Umbilical cord (tissue), 1 donor: ENCODE measurements at regions not wholly inside any gene's neighbourhood (a gene's known extent, or its start where the extent isn't known, plus 50 kb on each side); places are given as distances from the start of the nearest gene placed in this dataset.

ENCODE experiments used
- DNase-seq: peaks from one replicate; pipeline ENCODE4 v3.0.0-alpha.2; 2015; ENCODE audit warnings: low spot score

DNA sequence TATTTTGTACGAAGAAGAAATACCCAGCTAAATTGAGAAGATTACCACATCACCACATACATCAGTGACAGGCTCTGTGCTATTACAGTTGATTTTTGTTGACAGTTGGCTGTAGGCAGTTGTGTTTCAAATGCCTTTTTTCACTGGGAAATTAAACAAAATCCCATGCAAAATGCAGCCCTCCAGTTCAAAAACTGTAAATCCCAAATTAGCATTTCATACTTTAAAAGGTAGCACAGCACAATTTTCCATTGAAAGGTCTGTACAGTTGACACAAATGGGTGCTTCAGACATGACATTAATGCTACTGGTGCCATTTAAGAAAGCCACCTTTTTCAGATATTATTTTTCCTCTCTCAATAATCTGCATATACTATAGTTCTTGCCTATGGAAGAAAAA, 807.2 kb downstream of the BCL11A start:
- no peak for DNase-seq

DNA sequence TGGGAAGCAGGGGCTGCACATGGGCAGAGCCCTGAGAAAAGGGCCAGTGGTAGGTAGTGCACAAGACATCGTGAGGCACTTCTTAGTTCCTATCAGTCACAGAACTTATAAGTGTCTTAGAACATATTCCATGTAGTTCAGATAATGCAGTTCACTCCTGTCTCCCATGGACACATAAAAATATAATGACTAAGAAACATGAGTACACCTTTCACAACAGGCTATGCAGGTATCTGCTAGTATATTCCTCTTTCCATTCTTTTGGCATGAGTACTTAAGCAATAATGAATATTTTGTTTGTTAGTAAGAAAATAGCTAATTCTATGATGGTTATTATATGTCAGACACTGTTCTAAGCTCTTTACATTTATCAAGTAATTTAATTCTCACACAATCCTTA, 808.4 kb downstream of the BCL11A start:
- no peak for DNase-seq

DNA sequence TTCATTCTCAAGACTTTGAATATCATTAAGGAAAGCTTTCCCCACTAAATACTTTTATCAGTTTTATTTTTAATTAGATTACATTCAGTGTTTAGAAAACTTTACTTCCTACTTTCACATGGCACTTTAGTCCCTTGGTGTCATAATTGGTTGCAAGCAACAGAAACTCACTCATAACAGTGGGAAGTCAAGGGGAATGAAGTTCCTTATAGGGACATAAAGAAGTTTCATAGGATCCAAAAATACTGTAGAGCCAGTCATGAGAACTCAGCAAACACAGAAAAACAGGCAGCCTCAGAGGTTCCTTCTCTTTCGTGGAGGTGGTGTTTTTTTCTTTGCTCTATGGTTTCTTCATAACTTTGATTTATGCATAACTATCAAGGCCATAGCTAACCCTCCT, 809.0 kb downstream of the BCL11A start:
- no peak for DNase-seq

DNA sequence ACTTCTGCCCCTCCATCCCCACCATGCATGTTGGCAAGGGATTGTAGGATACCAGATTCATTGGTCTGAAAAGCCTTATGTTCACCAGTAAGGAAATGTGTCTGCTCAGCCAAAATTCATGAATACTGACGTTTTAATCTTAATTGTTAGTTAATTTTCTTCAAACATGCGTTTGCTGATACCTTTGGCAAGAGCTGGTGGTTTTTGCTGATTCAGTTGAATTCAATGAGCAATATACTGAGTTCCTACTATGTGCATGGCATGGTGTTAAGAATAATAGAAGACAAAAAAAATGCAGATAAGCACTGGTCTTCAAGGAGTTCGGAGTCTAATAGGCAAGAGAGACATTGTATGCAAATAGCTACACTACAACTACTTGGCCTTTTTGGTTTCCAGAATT, 811.6 kb downstream of the BCL11A start:
- DNase-seq = no peak

DNA sequence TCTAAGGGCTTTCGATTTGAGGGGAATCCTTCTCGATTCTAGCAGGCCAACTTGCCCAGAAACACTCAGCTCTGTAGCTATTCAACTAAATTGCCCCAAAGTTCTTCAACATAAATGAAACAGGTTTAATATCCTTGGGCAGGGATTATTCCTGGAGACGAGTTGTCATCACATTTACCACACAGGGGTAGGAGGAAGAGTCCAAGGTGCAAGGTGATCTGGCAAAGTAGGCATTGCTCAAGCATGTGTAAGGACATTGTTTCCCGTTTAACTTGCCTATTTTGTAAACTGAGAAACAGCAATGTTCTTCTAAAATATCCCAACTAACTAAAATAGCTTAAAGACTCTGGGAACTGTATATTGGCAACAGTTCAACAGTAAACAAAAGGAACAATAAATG, 814.3 kb downstream of the BCL11A start:
- DNase-seq = no peak

DNA sequence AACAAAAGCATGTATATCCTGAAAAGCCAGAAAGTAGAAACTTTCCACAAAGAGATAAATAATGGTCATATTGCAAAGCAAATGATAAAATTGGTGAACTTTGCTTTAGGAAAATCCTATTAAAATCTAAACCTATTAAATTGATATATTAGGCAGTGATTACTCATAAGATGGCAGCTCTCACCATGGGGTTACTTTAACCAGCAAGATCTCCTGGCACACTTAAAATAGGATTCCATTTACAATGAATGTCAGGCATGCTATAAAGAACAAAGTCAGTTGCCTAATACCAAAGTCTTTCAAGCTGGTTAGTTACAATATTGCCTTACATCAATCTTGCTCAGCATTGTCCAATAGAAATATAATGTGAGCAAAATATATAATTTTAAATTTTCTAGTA, 816.2 kb downstream of the BCL11A start:
- no peak for DNase-seq

DNA sequence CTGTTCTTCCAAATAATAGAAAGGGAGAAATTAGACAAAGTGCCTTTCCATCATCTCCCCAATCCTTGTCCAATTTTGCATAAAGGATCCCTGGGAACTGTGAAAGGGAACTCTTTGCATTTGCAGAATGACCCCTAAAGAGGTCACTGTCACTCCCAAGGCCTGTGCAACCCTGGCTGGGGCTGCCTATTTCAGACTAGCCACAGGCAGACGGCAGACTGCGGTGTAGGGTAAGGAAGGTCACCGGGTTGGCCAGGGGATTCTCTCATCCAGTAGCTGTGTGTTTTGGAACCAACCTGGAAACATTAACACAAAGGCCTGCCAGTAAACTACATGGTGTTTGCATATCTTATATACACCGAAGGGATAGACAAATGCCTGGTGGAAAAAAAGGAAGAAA, 818.7 kb downstream of the BCL11A start:
- DNase-seq = no peak

DNA sequence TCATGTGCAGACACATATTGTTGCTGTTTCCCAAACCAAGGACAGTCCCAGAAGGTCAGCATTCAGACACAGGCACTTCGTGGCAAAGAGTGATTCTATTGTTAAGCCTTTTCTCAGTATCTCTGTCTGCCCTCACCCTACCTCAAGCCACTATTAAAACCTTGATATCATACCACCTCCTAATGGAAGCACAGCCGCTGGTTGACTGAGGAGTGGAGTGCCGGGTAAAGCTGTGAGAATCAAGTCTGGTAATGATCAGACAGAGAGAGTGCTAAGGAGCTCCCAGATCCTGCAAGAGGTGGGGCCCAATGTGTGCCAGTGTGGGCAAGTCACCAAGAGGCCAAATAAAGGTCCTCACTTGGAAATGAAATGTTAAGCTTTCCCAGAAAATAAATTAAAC, 819.5 kb downstream of the BCL11A start:
- DNase-seq = no peak

DNA sequence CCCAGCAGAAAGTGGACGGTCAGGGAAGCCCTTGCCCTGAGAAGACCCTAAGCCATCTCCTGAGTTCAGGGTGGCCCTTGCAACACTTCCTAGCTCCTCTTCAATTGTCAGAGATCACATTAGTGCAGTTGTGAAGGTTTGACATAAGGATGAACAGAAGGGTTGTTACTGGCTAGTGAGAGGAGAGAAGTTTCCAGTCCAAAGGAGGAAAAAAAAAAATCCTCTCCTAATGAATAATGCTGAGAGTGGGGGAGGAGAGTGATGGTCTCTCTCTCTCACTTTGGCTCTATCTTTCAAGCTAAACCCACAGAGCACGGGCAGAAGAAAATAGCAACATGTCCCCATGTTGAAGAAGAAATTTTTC, 819.9 kb downstream of the BCL11A start:
- DNase-seq = no peak

DNA sequence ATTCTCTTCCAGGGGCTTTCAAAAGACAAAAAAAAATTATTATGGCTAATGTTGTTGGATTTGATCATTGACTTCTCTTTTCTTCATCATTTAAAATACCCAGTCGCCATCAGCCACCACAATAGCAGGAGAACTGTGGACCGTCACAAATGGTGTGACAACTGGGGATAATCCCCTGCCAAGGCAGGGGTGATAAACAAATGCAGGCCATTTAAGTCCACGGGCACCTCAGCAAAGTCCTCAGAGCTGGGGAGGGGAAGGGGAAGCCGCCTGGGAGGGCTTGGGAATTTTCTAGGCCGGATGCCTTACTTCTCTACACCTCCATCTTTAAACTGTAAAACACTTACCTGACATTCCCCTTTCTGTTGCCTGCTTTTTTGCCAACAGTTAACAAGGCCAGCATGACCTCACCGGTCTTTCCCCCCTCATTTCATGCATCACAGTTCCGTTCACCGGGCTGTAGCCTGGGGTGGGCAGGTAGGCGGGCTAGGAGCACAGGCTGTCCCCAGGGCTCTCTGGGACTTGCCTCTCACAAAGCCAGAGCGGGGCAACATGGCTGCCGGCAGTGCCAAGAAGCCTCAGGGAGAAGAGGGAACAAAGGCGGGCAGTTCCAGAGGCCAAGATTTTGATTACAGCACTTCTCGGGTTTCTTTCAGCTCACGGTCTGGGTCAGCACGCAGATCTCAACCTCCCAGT, 820.4 kb downstream of the BCL11A start:
- DNase-seq = no peak

DNA sequence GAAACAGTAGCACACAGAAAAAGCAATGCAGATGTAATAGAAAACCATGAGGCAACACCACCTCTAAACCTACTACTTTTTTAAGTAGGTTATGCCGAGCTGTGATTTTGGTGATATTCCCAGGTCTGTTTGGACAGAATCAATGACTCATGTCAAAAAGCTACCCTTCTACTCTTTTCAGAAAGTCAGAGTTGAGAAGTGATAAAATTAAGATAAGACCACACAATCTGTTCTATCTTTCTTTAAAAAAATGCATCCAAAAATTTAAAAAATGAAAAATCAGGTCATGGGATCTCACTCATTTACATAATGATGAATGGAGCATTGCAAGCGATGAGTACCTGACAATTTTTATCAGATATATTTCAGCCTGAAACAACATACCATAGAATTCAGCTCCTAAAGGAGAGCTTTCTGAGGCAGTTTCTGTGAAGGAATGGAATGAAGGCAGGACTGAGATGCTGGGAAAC, 826.3 kb downstream of the BCL11A start:
- peak; percentile 1 for DNase-seq

DNA sequence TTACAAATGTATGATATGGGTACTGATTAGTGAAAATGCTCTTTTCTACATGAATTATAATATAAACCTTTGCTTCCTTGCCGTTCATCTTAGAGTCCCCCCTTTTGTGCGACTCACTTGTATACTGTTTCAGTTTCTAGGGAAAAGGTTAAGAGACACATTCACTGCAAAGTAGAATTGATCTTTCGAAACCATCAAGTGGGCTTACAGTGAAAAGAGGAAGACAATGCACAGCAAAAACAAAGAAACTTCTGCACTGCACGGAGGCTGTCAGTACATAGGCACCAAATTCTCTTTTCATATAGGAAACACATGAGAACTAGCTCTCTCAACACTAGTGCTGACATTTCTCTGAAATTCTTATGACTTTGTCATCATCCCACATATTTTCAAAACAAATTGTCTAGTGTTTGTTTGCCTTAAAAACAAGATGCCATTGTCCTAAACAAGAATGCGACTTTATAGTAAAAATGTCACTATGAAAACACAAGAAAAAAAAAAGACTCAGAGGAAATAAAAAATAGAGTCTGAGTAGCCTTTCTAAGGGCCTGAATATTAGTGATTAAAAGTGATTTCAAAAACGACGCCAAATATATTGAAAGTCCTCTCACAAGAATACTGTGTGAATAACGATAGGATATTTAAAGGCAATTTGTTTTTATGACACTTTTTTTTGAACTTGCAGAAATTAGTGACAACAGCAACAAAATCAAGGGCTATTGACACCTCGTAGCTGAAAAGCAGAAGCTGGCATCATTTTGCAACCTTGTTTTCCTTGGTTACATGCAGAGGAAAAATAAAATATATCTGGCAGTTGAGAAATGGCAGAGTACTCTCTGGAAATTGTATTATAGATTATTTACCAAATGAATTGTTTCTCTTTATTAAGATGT, 827.0 kb downstream of the BCL11A start:
- no peak for DNase-seq

DNA sequence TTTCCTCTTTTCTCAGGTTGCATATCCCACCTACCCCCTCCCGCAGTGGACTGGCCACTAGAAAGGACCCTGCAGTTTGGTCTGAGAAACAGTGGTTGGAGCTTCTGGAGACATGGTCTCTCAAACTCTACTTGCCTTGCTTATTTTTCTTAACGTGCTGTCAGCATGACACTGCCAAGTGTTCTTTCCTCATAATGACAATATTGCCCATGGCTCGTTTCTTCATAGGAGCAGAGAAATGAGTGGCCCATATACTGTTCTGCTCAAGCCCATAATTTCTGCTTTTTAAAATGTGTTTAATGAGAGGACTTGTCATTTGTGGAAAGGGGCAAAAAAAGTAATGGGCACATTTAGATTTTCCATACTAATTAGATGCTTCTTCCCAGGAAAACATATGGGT, 828.7 kb downstream of the BCL11A start:
- DNase-seq = no peak

DNA sequence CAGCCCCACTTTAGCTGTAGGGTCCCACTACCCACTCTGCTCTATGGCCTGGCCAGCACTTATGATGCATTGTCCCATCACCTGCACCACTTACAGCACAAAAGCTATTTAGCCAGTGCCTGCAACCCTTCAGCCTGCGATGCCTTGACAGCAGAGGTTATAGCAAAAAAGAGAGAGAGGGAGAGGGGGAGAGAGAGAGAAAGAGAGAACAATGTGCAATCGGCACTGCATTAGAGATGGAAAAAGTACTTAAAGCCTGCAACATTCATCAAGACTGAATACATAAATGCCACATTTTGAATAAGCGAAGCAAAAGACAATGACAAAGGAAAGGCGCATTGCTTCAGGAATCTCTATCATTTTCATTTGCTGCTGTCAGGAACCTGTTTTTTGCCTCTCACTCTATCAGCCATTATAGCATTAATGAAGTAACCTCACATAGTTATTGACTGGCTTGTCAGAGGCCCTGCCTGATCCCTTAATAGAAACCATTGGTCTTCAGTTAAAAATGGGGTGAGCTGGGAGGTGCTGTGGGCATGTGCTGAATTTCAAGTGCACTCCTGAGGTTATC, 833.1 kb downstream of the BCL11A start:
- no peak for DNase-seq

DNA sequence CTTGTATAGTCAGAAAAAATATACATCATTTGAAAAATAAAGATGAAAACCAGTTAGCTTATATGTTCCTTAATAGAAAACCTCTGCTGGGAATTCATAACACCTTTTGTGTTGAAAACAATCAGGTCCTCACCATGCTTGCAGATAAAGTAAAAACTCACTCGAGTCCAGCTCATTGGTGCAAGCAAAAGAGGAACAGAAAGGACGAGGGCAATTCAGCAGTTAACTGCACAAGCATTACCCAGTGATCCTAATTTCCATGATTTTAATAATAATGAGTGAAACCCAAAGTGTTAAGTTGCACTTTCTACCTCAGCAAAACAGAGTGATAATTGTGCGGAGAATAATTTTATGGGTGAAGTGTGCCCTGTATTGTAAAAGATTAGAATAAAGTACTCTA, 839.9 kb downstream of the BCL11A start:
- DNase-seq = no peak

DNA sequence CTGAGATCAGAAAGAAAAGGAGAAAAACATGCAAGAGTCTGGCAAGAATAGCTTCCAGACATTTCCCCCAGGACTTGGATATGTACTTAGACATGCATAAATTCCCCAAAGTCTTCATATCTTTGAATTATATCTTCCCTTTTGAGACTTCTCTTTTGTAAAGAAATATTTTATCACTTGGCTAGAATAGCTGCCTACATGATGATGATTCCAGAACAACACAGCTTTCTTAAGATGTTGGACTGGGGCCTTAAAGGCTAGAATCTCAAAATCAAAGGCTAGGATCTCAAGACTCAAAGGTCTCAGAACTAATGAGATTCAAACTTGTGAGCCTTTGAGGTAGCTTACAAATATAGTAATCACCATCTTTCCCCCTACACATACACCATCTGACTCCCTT, 842.3 kb downstream of the BCL11A start:
- peak; percentile 59 for DNase-seq

DNA sequence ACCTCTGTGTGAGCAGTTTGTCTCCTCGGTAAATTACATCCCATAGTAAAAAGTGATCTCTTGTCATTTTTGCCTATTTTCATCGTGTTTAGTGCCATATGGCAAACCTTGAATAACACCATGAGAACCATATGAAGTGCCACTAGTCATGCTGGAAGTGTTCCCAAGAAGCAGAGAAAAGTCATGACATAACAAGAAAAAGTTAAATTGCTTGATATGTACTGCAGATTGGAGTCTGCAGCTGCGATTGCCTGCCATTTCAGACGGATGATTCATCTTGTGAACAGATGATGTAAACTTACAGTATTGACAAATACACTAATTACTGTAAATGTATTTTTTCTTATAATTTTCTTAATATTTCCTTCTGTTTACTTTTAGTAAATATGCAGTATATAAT, 846.7 kb downstream of the BCL11A start:
- no peak for DNase-seq

DNA sequence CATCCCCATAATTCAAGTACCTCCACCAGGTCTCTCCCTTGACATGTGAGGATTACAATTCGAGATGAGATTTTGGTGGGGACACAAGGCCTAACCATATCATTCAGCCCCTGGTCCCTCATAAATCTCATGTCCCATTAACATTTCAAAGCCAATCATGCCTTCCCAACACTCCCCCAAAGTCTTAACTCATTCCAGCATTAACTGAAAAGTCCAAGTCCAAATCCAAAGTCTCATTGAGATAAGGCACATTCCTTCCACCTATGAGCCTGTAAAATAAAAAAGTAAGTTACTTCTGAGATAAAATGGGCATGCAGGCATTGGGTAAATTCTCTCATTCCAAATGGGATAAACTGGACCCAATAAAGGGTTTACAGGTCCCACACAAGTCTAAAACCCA, 849.7 kb downstream of the BCL11A start:
- no peak for DNase-seq

DNA sequence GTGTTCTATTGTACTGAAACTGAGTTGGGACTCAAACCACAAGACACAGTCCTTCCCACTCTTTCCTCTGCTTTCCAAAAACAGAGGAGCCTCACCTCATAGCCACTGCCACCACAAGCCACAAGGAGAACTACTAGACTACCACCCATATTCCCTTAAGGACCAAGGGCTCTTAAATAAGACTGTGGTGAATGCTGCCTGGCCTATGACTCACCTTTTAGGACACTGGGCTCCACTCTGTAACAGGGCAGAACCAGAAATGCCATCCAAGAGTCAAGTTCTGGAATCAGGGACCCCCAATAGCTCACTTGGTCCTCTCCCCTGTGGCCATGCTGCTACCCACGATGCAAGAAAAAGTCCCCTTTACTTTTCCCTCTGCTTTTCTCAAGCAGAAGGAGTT, 851.4 kb downstream of the BCL11A start:
- DNase-seq = no peak

DNA sequence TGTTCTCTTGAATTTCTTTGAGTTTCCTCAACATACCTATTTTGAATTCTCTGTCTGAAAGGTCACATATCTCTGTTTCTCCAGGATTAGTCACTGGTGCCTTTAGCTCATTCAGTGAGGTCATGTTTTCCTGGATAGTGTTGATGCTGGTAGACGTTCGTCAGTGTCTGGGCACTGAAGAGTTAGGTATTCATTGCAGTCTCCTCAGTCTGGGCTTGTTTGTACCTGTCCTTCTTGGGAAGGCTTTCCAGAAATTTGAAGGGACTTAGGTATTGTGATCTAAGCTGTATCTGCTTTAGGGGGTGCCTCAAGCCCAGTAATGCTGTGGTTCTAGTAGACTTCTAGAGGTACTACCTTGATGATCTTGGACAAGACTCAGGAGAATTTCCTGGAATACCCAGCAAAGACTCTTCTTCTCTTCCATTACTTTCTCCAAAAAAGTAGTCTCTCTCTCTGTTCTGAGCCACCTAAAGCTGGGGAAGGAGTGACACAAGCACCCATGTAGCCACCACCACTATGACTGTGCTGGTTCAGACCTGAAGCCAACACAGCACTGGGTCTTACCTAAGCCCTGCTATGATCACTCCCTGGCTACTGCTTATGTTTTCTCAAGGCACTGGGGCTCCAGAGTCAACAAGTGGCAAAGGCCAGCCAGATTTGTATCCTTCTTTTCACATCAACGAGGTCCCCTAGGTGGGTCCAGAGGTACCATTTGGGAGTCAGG, 852.0 kb downstream of the BCL11A start:
- no peak for DNase-seq

DNA sequence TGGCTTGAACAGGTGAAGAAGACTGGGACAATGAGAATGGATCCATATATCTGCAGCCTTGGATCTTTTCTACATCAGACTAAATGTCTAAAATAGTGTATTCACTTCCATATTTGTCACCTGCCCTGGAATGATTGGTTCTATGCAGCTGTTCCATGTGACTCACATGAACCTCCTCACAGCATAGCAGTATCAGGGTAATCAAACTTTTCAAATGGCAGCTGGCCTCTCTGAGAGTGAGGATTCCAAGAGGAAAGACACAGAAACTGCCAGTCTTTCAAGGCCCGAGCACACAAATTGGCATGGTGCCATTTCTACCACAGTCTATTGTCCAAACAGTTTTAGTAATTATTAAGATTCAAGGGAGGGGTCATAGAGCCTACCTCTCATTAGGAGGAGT, 859.3 kb downstream of the BCL11A start:
- DNase-seq = no peak
